ENCODE measurements at regions not wholly inside any gene's neighbourhood (a gene's known extent, or its start where the extent isn't known, plus 50 kb on each side); places are given as distances from the start of the nearest gene placed in this dataset.

GRCh38 chr13:50071379-50071778 lies 56.1 kb downstream of the KCNRG start:
- no peak for DNase-seq (ENCODE audit: low read depth in 2 of 2)

GRCh38 chr13:50072676-50073075 lies 57.4 kb downstream of the KCNRG start:
- no peak for DNase-seq (ENCODE audit: low read depth in 2 of 2)

GRCh38 chr13:50073340-50073739 lies 58.1 kb downstream of the KCNRG start:
- no peak for DNase-seq (ENCODE audit: low read depth in 2 of 2)

GRCh38 chr13:50074843-50075242 lies 59.6 kb downstream of the KCNRG start:
- DNase-seq (ENCODE audit: low read depth in 2 of 2) = no peak

GRCh38 chr13:50075619-50076097 lies 60.4 kb downstream of the KCNRG start:
- DNase-seq (ENCODE audit: low read depth in 2 of 2) = no peak

- no peak for DNase-seq (ENCODE audit: low read depth in 2 of 2)
Observed at GRCh38 chr13:50077431-50077830, 62.2 kb downstream of the KCNRG start.

- DNase-seq (ENCODE audit: low read depth in 2 of 2) = no peak
Observed at GRCh38 chr13:50078231-50078894, 63.1 kb downstream of the KCNRG start.

- no peak for DNase-seq (ENCODE audit: low read depth in 2 of 2)
Observed at GRCh38 chr13:50078895-50079654, 63.8 kb downstream of the KCNRG start.

- DNase-seq (ENCODE audit: low read depth in 2 of 2) = no peak
Observed at GRCh38 chr13:50079655-50080202, 64.5 kb downstream of the KCNRG start.

- DNase-seq (ENCODE audit: low read depth in 2 of 2) = no peak
Observed at GRCh38 chr13:50080203-50080910, 65.1 kb downstream of the KCNRG start.

GRCh38 chr13:50080911-50081678 lies 65.9 kb downstream of the KCNRG start:
- DNase-seq (ENCODE audit: low read depth in 2 of 2) = peak; percentile 22 to 54

GRCh38 chr13:50081679-50082425 lies 66.6 kb downstream of the KCNRG start:
- peak; percentile 96 to 98 for DNase-seq (ENCODE audit: low read depth in 2 of 2)

- peak; percentile 58 to 72 for DNase-seq (ENCODE audit: low read depth in 2 of 2)
Observed at GRCh38 chr13:50082426-50083281, 67.4 kb downstream of the KCNRG start.

- DNase-seq (ENCODE audit: low read depth in 2 of 2) = no peak
Observed at GRCh38 chr13:50085063-50085462, 69.8 kb downstream of the KCNRG start.

GRCh38 chr13:50089633-50090032 lies 74.4 kb downstream of the KCNRG start:
- no peak for DNase-seq (ENCODE audit: low read depth in 2 of 2)

GRCh38 chr13:50090211-50090610 lies 75.0 kb downstream of the KCNRG start:
- no peak for DNase-seq (ENCODE audit: low read depth in 2 of 2)

- no peak for DNase-seq (ENCODE audit: low read depth in 2 of 2)
Observed at GRCh38 chr13:50094615-50095293, 79.5 kb downstream of the KCNRG start.

- no peak for DNase-seq (ENCODE audit: low read depth in 2 of 2)
Observed at GRCh38 chr13:50098693-50099092, 83.4 kb downstream of the KCNRG start.

- DNase-seq (ENCODE audit: low read depth in 2 of 2) = no peak
Observed at GRCh38 chr13:50099473-50099872, 84.2 kb downstream of the KCNRG start.
